KMS-11 (cell line): ENCODE measurements at regions not wholly inside any gene's neighbourhood (a gene's known extent, or its start where the extent isn't known, plus 50 kb on each side); places are given as distances from the start of the nearest gene placed in this dataset.

Experiments used
- H2AFZ ChIP-seq: fragments of 200-600 bp; sonication (generic); 2 replicates; pipeline ENCODE4 v1.6.1; 2016; ENCODE audit warnings: antibody characterized with exemption, mixed run types, low read depth
- H3K27ac ChIP-seq: fragments of 200-600 bp; sonication (generic); 2 replicates; pipeline ENCODE4 v1.6.1; 2016; ENCODE audit warnings: mild to moderate bottlenecking, mixed run types
- H3K27me3 ChIP-seq: fragments of 200-600 bp; sonication (generic); 2 replicates; pipeline ENCODE4 v1.6.1; 2017; ENCODE audit warnings: mild to moderate bottlenecking, low read depth, mixed run types, moderate library complexity; ENCODE audit not compliant: insufficient read depth
- H3K36me3 ChIP-seq: fragments of 200-600 bp; sonication (generic); 2 replicates; pipeline ENCODE4 v1.6.1; 2017; ENCODE audit warnings: mild to moderate bottlenecking, mixed run types; ENCODE audit not compliant: insufficient read depth
- H3K4me1 ChIP-seq: fragments of 200-600 bp; sonication (generic); 2 replicates; pipeline ENCODE4 v1.6.1; 2016; ENCODE audit warnings: mild to moderate bottlenecking, low read depth, mixed run types; ENCODE audit not compliant: poor library complexity, severe bottlenecking
- H3K4me2 ChIP-seq: fragments of 200-600 bp; sonication (generic); 2 replicates; pipeline ENCODE4 v1.7.0; 2016; ENCODE audit warnings: mild to moderate bottlenecking, mixed run types
- H3K4me3 ChIP-seq: fragments of 200-600 bp; sonication (generic); IDR thresholded peaks from 2 replicates; pipeline ENCODE4 v1.6.1; 2017; ENCODE audit warnings: low read depth, low read length, mixed read lengths; ENCODE audit not compliant: insufficient read depth
- H3K79me2 ChIP-seq: fragments of 200-600 bp; sonication (generic); 2 replicates; pipeline ENCODE4 v1.6.1; 2016; ENCODE audit warnings: low read depth, mixed run types; ENCODE audit not compliant: insufficient read depth
- H3K9ac ChIP-seq: fragments of 200-600 bp; sonication (generic); 2 replicates; pipeline ENCODE4 v1.6.1; 2016; ENCODE audit warnings: mild to moderate bottlenecking, mixed run types
- H4K20me1 ChIP-seq: fragments of 200-600 bp; sonication (generic); 2 replicates; pipeline ENCODE4 v1.6.1; 2016; ENCODE audit warnings: mild to moderate bottlenecking, mixed run types; ENCODE audit not compliant: insufficient read depth
- TF ChIP-seq, protein P1 (sequence below): fragments of 200-600 bp; sonication (generic); conservative IDR thresholded peaks from 2 replicates; pipeline ENCODE4 v1.6.1; 2017; ENCODE audit warnings: low read depth, mild to moderate bottlenecking, antibody characterized with exemption, low read length, moderate library complexity, mixed read lengths

DNA sequence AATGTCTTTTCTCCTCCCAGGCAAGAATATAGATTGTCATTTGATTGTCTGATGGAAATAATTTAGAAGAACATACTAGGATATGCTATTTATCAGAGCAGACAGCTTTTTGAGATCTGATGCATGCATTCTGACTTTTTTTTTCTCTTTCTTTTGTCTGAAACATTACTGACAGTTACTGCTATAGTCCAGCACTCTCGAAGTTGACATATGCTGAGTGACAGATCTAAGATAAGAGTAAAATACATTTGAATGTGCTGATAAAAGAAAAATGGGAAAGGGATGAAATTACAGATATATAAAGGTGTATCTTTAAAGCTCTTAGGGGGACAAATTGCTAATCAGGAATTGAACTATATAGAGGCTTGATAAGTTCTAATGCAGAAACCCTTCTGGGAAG is 753.8 kb upstream of the TENM4 start:
- H3K4me1 ChIP-seq: no peaks in the 10 kb centered on the region
- H2AFZ ChIP-seq: no peak overlapping the region
- no peaks in the 10 kb centered on the region for H3K36me3 ChIP-seq
- no peaks in the 10 kb centered on the region for H4K20me1 ChIP-seq
- no peak overlapping the region for H3K4me2 ChIP-seq
- H3K4me3 ChIP-seq: no peak overlapping the region
- no peak overlapping the region for H3K27ac ChIP-seq
- no peaks in the 10 kb centered on the region for H3K27me3 ChIP-seq
- TF ChIP-seq, protein P1, sequence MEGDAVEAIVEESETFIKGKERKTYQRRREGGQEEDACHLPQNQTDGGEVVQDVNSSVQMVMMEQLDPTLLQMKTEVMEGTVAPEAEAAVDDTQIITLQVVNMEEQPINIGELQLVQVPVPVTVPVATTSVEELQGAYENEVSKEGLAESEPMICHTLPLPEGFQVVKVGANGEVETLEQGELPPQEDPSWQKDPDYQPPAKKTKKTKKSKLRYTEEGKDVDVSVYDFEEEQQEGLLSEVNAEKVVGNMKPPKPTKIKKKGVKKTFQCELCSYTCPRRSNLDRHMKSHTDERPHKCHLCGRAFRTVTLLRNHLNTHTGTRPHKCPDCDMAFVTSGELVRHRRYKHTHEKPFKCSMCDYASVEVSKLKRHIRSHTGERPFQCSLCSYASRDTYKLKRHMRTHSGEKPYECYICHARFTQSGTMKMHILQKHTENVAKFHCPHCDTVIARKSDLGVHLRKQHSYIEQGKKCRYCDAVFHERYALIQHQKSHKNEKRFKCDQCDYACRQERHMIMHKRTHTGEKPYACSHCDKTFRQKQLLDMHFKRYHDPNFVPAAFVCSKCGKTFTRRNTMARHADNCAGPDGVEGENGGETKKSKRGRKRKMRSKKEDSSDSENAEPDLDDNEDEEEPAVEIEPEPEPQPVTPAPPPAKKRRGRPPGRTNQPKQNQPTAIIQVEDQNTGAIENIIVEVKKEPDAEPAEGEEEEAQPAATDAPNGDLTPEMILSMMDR: no peak
- no peak overlapping the region for H3K9ac ChIP-seq
- no peaks in the 10 kb centered on the region for H3K79me2 ChIP-seq

GRCh38 chr11:80194016-80194415 is 753.2 kb upstream of the TENM4 start:
- H3K4me1 ChIP-seq: no peaks in the 10 kb centered on the region
- TF ChIP-seq, protein P1: no peak
- H3K27ac ChIP-seq: no peak overlapping the region
- H3K36me3 ChIP-seq: no peaks in the 10 kb centered on the region
- H3K4me2 ChIP-seq: no peak overlapping the region
- H2AFZ ChIP-seq: no peak overlapping the region
- no peaks in the 10 kb centered on the region for H4K20me1 ChIP-seq
- no peaks in the 10 kb centered on the region for H3K27me3 ChIP-seq
- H3K4me3 ChIP-seq: no peak overlapping the region
- H3K79me2 ChIP-seq: no peaks in the 10 kb centered on the region
- no peak overlapping the region for H3K9ac ChIP-seq

- H2AFZ ChIP-seq: no peak overlapping the region
- TF ChIP-seq, protein P1: no peak
Observed at GRCh38 chr11:80188076-80188627, 747.3 kb upstream of the TENM4 start.

GRCh38 chr11:80186692-80187091 is 745.9 kb upstream of the TENM4 start:
- H3K4me1 ChIP-seq: no peaks in the 10 kb centered on the region
- no peaks in the 10 kb centered on the region for H4K20me1 ChIP-seq
- H3K4me3 ChIP-seq: no peak overlapping the region
- no peaks in the 10 kb centered on the region for H3K36me3 ChIP-seq
- no peak overlapping the region for H3K4me2 ChIP-seq
- H3K27ac ChIP-seq: no peak overlapping the region
- H3K9ac ChIP-seq: no peak overlapping the region
- TF ChIP-seq, protein P1: no peak
- H3K79me2 ChIP-seq: no peaks in the 10 kb centered on the region
- no peaks in the 10 kb centered on the region for H3K27me3 ChIP-seq
- no peak overlapping the region for H2AFZ ChIP-seq

More at GRCh38 chr11:80188076-80188627, 747.3 kb upstream of the TENM4 start:
- H3K79me2 ChIP-seq: no peaks in the 10 kb centered on the region
- H3K4me3 ChIP-seq: no peak overlapping the region
- no peaks in the 10 kb centered on the region for H3K27me3 ChIP-seq
- no peak overlapping the region for H3K27ac ChIP-seq
- H3K4me1 ChIP-seq: no peaks in the 10 kb centered on the region
- no peak overlapping the region for H3K4me2 ChIP-seq
- H3K9ac ChIP-seq: no peak overlapping the region
- no peaks in the 10 kb centered on the region for H4K20me1 ChIP-seq
- H3K36me3 ChIP-seq: no peaks in the 10 kb centered on the region
